ENCODE measurements at regions not wholly inside any gene's neighbourhood (a gene's known extent, or its start where the extent isn't known, plus 50 kb on each side); places are given as distances from the start of the nearest gene placed in this dataset.

- TF ChIP-seq CTCF (IDR thresholded peaks at IDR 0.05; ENCODE audit: extremely low read depth in 1 of 2, insufficient read depth in 1 of 2, low read depth in 1 of 2, low read length in 2 of 2) (no peak), POLR2AphosphoS5 (IDR thresholded peaks at IDR 0.05; ENCODE audit: insufficient read depth, low read depth, low read length) (no peak), JUN (IDR thresholded peaks at IDR 0.05; ENCODE audit: borderline replicate concordance, insufficient read depth, insufficient read length, low read depth) (no peak), MYC (IDR thresholded peaks at IDR 0.05; ENCODE audit: low read depth, low read length) (no peak), GATA2 (IDR thresholded peaks at IDR 0.05; ENCODE audit: insufficient read depth, insufficient read length, low read depth, low read length) (no peak)
- POLR2A ChIA-PET, result no interaction called here
- no peak overlapping the region for H3K4me3 ChIP-seq (replicated peaks in 1 of 3; ENCODE audit: insufficient read depth in 1 of 3, low read depth in 1 of 3, low read length in 3 of 3)
- H3K9ac ChIP-seq (replicated peaks; ENCODE audit: extremely low read depth, insufficient read depth, low read length), result no peak overlapping the region
- no peak overlapping the region for H2AFZ ChIP-seq (ENCODE audit: low read depth, low read length)
- intact Hi-C loops (cut with micrococcal nuclease), result no loop called here
- FAIRE-seq (no peak), DNase-seq (ENCODE audit: low read depth, low spot score) (no peak)
- H3K79me2 ChIP-seq (ENCODE audit: control insufficient read depth, insufficient read depth, low read length), result no peaks in the 10 kb centered on the region
- no peaks in the 10 kb centered on the region for H3K36me3 ChIP-seq (ENCODE audit: control insufficient read depth in 2 of 2, extremely low read depth in 1 of 2, insufficient read depth in 2 of 2, low read length in 2 of 2)
- H3K9me3 ChIP-seq (replicated peaks; ENCODE audit: control insufficient read depth, insufficient read depth, low read length), result no peaks in the 10 kb centered on the region
- H3K4me1 ChIP-seq (ENCODE audit: control insufficient read depth, extremely low read depth, insufficient read depth, low read length), result peaks cover under 1% of the 10 kb centered on the region
- no TSS peak for BruUV-seq (replicated peaks)
- no peaks in the 10 kb centered on the region for H3K9me1 ChIP-seq (replicated peaks; ENCODE audit: control insufficient read depth, extremely low read depth, insufficient read depth, low read length)
- CTCF ChIA-PET, result no interaction called here
- dilution Hi-C loops (cut with MboI; ENCODE audit: extremely low pct_ligation_motif_present, low sequenced_read_pairs), result no loop called here
- no peak overlapping the region for H3K27ac ChIP-seq (ENCODE audit: insufficient read depth, low read depth, low read length)
- H3K27me3 ChIP-seq (ENCODE audit: control insufficient read depth in 2 of 2, insufficient read depth in 2 of 2, low read length in 2 of 2), result no peaks in the 10 kb centered on the region
- no peaks in the 10 kb centered on the region for H4K20me1 ChIP-seq (replicated peaks; ENCODE audit: control insufficient read depth, extremely low read depth, insufficient read depth, low read length)
- H3K4me2 ChIP-seq (ENCODE audit: insufficient read depth, low read length), result no peak overlapping the region
Measured at GRCh38 chr14:51335961-51336723, 96.1 kb downstream of the TMX1 start.

GRCh38 chr14:51336734-51337133 is 96.7 kb downstream of the TMX1 start:
- no TSS peak for BruUV-seq (replicated peaks)
- H3K9ac ChIP-seq (replicated peaks; ENCODE audit: extremely low read depth, insufficient read depth, low read length), result no peak overlapping the region
- no peaks in the 10 kb centered on the region for H3K27me3 ChIP-seq (ENCODE audit: control insufficient read depth in 2 of 2, insufficient read depth in 2 of 2, low read length in 2 of 2)
- FAIRE-seq (no peak), DNase-seq (ENCODE audit: low read depth, low spot score) (no peak)
- no peak overlapping the region for H3K4me2 ChIP-seq (ENCODE audit: insufficient read depth, low read length)
- H3K27ac ChIP-seq (ENCODE audit: insufficient read depth, low read depth, low read length), result no peak overlapping the region
- TF ChIP-seq GATA2 (IDR thresholded peaks at IDR 0.05; ENCODE audit: insufficient read depth, insufficient read length, low read depth, low read length) (no peak), CTCF (IDR thresholded peaks at IDR 0.05; ENCODE audit: extremely low read depth in 1 of 2, insufficient read depth in 1 of 2, low read depth in 1 of 2, low read length in 2 of 2) (no peak), JUN (IDR thresholded peaks at IDR 0.05; ENCODE audit: borderline replicate concordance, insufficient read depth, insufficient read length, low read depth) (no peak), EZH2 (IDR thresholded peaks at IDR 0.05; ENCODE audit: borderline replicate concordance, low read depth, low read length, severe bottlenecking) (no peak), MYC (IDR thresholded peaks at IDR 0.05; ENCODE audit: low read depth, low read length) (no peak), POLR2A (IDR thresholded peaks at IDR 0.05; ENCODE audit: low read depth, low read length) (no peak), POLR2AphosphoS5 (IDR thresholded peaks at IDR 0.05; ENCODE audit: insufficient read depth, low read depth, low read length) (no peak), FOS (IDR thresholded peaks at IDR 0.05; ENCODE audit: borderline replicate concordance, insufficient read depth, low read length) (no peak)
- TF ChIP-seq, protein P1, sequence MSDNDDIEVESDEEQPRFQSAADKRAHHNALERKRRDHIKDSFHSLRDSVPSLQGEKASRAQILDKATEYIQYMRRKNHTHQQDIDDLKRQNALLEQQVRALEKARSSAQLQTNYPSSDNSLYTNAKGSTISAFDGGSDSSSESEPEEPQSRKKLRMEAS (IDR thresholded peaks at IDR 0.05; ENCODE audit: insufficient read depth, insufficient read length), result no peak
- H3K4me3 ChIP-seq (replicated peaks in 1 of 3; ENCODE audit: insufficient read depth in 1 of 3, low read depth in 1 of 3, low read length in 3 of 3), result no peak overlapping the region
- dilution Hi-C loops (cut with MboI; ENCODE audit: extremely low pct_ligation_motif_present, low sequenced_read_pairs) (no loop called here), intact Hi-C loops (cut with micrococcal nuclease) (no loop called here)
- POLR2A ChIA-PET, result no interaction called here
- CTCF ChIA-PET, result no interaction called here
- H3K9me1 ChIP-seq (replicated peaks; ENCODE audit: control insufficient read depth, extremely low read depth, insufficient read depth, low read length), result no peaks in the 10 kb centered on the region
- no peaks in the 10 kb centered on the region for H4K20me1 ChIP-seq (replicated peaks; ENCODE audit: control insufficient read depth, extremely low read depth, insufficient read depth, low read length)
- no peaks in the 10 kb centered on the region for H3K79me2 ChIP-seq (ENCODE audit: control insufficient read depth, insufficient read depth, low read length)
- no peaks in the 10 kb centered on the region for H3K36me3 ChIP-seq (ENCODE audit: control insufficient read depth in 2 of 2, extremely low read depth in 1 of 2, insufficient read depth in 2 of 2, low read length in 2 of 2)
- no peak overlapping the region for H2AFZ ChIP-seq (ENCODE audit: low read depth, low read length)
- H3K9me3 ChIP-seq (replicated peaks; ENCODE audit: control insufficient read depth, insufficient read depth, low read length), result no peaks in the 10 kb centered on the region
- peaks cover 5% of the 10 kb centered on the region for H3K4me1 ChIP-seq (ENCODE audit: control insufficient read depth, extremely low read depth, insufficient read depth, low read length)

Measured in endothelial cell of umbilical vein (primary cell).